Amniotic epithelial cell (primary cell): ENCODE measurements at regions not wholly inside any gene's neighbourhood (a gene's known extent, or its start where the extent isn't known, plus 50 kb on each side); places are given as distances from the start of the nearest gene placed in this dataset.

Experiments used
- DNase-seq: peaks from one replicate; pipeline ENCODE4 v3.0.0-alpha.2; 2010; ENCODE audit warnings: low read depth

DNA sequence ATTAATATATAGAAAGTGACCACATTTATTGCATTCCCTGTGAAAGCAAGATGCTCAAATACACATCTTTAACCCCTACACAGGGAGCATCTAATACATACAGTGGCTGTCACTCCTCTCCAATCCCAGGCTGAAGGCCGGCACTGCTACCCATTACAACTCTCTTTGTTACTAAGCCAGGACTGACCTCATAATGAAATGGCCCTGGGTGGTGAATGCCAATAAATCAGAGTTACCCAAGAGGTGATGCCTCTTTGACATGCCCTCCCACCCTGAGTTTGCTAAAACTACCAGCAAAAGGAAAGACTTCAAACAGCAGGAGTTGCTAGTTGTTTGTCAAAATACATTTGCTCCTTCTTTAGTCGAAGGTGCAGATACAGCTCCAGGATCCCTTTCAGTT lies 214.2 kb downstream of the FOXA2 start:
- DNase-seq, result no peak

DNA sequence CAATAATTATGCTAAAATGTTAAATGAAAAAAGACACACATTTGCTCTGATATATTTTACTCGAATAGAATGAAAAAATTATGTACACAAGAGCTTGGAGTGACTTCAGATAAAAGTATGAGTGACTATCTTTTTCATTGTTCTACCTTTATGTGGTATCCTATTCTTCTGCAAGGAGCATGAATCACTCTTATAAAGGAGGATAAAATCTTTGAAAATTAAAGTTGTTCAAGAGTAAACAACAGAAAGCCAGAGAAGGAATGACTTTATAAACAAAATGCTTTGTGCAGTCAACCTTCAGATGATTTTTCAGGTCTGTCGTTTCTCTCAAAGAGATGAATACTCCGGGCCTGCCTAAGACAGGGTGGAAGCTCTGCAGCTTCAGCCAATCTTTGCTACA lies 215.3 kb downstream of the FOXA2 start:
- no peak for DNase-seq

GRCh38 chr20:22368235-22368634 lies 216.1 kb downstream of the FOXA2 start:
- no peak for DNase-seq

GRCh38 chr20:22366631-22367030 lies 217.7 kb downstream of the FOXA2 start:
- no peak for DNase-seq

GRCh38 chr20:22354647-22355046 lies 229.7 kb downstream of the FOXA2 start:
- no peak for DNase-seq

GRCh38 chr20:22353586-22353985 lies 230.8 kb downstream of the FOXA2 start:
- no peak for DNase-seq

- no peak for DNase-seq
These were observed 232.4 kb downstream of the FOXA2 start for GRCh38 chr20:22352019-22352418.

- DNase-seq, result no peak
These were observed 233.7 kb downstream of the FOXA2 start for GRCh38 chr20:22350624-22351023.

GRCh38 chr20:22348010-22348409 lies 236.4 kb downstream of the FOXA2 start:
- DNase-seq, result no peak

DNA sequence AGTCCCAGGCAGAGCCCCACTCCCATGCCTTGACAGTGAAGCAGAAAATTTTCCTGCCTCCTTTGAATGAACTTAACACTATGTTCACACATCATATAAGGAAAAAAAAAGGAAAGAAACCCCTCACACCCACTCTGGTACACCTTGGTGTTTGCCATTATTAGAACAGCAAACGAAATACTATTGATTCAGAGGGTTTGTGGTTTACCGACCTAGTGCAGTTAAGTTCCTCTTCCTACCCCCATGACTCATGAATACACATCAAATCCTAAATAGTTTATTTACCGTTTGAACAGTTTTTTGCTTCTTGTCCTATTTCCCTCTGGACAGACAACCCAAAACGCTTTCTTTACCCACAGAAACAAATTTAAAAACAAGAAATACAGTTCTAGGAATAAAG lies 237.7 kb downstream of the FOXA2 start:
- DNase-seq, result no peak

GRCh38 chr20:22343612-22344011 lies 240.8 kb downstream of the FOXA2 start:
- DNase-seq, result no peak

- DNase-seq, result no peak
These were observed 242.0 kb downstream of the FOXA2 start for GRCh38 chr20:22342410-22342809.

- no peak for DNase-seq
These were observed 242.9 kb downstream of the FOXA2 start for GRCh38 chr20:22341508-22341907.

GRCh38 chr20:22339946-22340345 lies 244.4 kb downstream of the FOXA2 start:
- no peak for DNase-seq

DNA sequence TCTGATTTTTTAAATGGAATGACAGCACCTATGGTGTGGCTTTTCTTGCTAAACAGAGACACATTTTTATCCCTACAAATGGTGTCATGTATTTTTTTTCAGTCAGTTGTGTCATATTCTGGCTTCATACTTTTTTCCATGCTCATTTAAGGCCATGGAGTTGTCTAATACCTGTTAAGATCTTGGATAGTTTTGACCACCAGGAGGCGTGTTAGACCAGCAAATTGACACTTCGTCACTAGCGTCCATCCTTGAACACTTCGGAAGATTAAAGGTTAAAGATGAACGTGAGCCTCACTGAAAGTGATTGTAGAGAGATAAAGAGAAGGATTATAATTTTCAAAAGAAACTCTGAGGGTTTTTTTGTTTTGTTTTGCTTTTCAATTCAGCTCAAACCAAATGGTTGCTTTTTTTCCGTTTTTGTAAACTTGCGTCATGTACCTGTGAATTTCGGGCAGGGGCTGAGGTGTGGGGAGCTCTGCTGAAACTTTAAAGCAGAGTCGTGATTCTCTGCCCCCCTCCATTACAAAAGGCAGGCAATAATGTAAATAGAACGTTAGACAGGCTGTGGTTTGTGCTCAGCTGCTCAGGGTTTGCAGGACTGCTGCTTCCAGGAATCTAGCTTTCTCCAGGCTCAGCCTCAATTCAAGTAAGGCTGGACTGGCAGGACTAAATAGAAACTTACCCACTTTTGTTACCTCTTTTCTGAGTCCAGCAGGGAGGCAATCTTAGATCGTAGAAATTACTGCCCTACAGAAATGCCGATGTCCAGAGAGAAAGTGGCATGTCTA lies 245.1 kb downstream of the FOXA2 start:
- DNase-seq, result peak; percentile 64

GRCh38 chr20:22338140-22338708 lies 246.1 kb downstream of the FOXA2 start:
- DNase-seq, result peak; percentile 0

DNA sequence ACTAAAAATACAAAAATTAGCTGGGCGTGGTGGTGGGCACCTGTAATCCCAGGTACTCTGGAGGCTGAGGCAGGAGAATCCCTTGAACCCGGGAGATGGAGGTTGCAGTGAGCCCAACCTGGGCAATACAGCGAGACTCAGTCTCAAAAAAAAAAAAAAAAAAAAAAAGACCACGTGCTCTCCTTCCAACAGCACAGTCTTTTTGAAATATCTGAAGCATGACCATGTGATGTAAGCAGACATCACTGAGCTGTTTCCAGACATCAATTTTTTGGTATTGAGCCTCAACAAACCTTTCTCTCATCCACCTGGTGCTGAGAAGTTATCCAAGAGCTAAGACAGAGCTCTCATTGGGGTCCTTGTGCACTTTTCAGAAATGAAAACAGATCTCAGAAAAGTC lies 249.2 kb downstream of the FOXA2 start:
- DNase-seq, result no peak

GRCh38 chr20:22333885-22334545 lies 250.4 kb downstream of the FOXA2 start:
- DNase-seq, result peak; percentile 40

GRCh38 chr20:22324505-22324904 lies 259.9 kb downstream of the FOXA2 start:
- DNase-seq, result no peak

DNA sequence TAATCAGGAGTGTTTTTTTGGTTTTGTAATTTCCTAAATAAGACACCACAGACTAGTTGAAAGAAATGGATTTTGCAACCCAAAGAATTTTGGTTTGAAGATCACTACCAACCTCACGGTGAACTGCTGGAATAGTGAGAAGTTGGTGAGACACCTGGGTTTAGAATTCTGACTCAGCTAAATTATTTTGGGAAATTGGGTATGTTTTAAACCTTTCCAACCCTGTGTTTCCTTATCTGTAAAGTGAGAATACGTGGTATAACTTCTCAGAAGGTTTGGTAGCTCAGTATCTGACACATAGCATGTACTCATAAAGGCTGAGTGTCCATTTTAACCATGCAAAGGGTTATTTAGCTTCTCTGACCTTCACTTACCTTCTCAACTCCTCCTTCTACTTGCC lies 261.9 kb downstream of the FOXA2 start:
- DNase-seq, result no peak

GRCh38 chr20:22321191-22321590 lies 263.2 kb downstream of the FOXA2 start:
- no peak for DNase-seq

DNA sequence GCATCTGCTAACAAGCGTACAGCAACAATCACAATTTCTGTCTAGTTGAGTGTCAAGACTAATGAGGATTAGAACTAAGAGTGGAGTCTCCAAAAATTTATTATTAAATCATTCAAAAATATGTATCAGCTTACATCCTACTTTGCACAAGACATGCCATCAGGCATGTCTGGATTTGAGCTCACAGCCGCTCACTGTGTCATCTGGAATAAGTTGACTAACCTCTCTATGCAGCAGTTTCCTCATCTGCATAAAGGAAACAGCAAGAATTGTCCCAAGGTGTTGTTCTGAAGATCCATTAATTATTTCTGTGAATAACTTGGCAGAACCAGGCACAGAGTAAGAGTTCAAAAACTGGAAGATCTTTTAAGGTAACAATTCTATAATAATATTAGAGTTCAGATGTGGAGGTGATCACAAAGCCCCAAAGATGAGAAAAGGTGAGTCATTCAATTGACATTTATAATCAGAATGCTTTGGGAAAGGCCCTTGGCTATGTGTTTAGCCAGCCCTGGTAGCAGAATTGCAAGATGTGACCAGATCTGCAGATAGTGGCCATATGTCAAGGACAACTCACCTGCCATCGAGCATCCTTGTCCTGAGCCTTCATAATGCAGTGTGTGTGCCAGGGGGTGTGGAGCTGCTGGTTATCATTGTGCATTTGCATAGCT lies 264.0 kb downstream of the FOXA2 start:
- DNase-seq, result no peak

DNA sequence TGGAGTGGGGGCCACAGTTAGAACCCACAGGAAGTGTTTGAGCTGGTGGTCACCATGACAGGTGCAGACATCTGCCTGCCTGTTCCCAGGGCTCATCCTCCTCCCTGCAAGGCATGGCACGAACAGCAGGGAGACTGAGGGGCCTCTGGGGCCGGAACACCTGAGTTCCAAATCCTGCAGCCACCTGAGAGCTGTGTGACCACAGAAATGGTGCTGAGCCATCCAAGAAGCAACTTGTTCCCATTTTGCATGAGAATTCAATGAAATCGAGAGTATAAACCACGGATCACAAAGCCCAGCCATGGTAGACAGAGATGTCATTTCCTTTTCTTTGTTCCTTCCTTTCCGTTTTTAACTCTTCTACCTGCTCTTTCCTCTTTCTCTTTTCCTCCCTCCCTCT lies 268.6 kb downstream of the FOXA2 start:
- DNase-seq, result no peak
